ENCODE measurements at regions not wholly inside any gene's neighbourhood (a gene's known extent, or its start where the extent isn't known, plus 50 kb on each side); places are given as distances from the start of the nearest gene placed in this dataset.

DNA sequence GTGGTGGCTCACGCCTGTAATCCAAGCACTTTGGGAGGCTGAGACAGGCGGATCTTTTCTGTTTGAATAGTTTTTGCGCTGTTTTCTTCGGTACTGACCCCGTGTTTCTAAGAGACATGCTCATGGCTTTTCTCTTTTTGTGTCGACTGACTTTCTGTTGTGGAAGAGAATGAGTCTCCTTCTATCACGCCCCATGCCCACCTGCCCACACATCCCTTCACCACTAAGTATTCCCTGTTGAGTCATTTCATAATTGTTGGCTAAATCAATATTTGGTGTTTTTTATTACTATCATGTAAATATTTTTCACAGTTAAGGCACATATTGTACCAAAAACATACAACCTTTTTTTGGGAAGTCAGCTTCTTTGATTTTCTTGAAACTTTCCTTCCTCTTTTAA is 198.8 kb upstream of the TWIST2 start:
- Histone ChIP-seq H2AFZ (ENCODE audit: insufficient read depth, low read length, poor library complexity) (no peak overlapping the region), H3K18ac (ENCODE audit: low read length) (no peak overlapping the region), H3K36me3 (ENCODE audit: control insufficient read depth in 1 of 2, insufficient read depth in 2 of 2, low read length in 2 of 2) (no peaks in the 10 kb centered on the region), H3K4me1 (ENCODE audit: control insufficient read depth in 1 of 2, insufficient read depth in 2 of 2, low read length in 2 of 2) (peaks cover 3 to 9% of the 10 kb centered on the region in 2 experiments), H3K14ac (ENCODE audit: low read length) (no peak overlapping the region), H2BK12ac (ENCODE audit: low read length) (no peak overlapping the region), H3K27ac (ENCODE audit: low read depth, low read length) (no peak overlapping the region), H3K9me3 (ENCODE audit: insufficient read depth, low read depth, low read length) (peaks cover 13% of the 10 kb centered on the region), H2BK5ac (ENCODE audit: low read depth, low read length, poor library complexity) (no peak overlapping the region), H4K91ac (ENCODE audit: low read depth, low read length) (no peak overlapping the region), H3K79me1 (ENCODE audit: low read length) (no peaks in the 10 kb centered on the region), H3K27me3 (ENCODE audit: insufficient read depth, low read length) (no peaks in the 10 kb centered on the region), H3K23ac (ENCODE audit: low read length) (no peak overlapping the region), H2BK120ac (ENCODE audit: insufficient read depth, low read length, poor library complexity) (no peak overlapping the region), H2AK5ac (ENCODE audit: low read length) (no peak overlapping the region), H4K12ac (ENCODE audit: low read depth, low read length) (no peak overlapping the region), H3K4ac (ENCODE audit: low read depth, low read length) (no peak overlapping the region), H3K4me2 (ENCODE audit: low read length) (no peak overlapping the region), H3K4me3 (ENCODE audit: low read depth, low read length) (no peak overlapping the region), H3K9ac (ENCODE audit: low read length) (no peak overlapping the region), H3K79me2 (ENCODE audit: control insufficient read depth, insufficient read depth, low read length, poor library complexity) (no peaks in the 10 kb centered on the region), H4K8ac (ENCODE audit: low read depth, low read length) (no peak overlapping the region)
- no CpG with 5 or more reads among the region's 7 CpGs for WGBS (ENCODE audit: extremely low coverage, insufficient coverage, insufficient read length)
- no peak for DNase-seq

DNA sequence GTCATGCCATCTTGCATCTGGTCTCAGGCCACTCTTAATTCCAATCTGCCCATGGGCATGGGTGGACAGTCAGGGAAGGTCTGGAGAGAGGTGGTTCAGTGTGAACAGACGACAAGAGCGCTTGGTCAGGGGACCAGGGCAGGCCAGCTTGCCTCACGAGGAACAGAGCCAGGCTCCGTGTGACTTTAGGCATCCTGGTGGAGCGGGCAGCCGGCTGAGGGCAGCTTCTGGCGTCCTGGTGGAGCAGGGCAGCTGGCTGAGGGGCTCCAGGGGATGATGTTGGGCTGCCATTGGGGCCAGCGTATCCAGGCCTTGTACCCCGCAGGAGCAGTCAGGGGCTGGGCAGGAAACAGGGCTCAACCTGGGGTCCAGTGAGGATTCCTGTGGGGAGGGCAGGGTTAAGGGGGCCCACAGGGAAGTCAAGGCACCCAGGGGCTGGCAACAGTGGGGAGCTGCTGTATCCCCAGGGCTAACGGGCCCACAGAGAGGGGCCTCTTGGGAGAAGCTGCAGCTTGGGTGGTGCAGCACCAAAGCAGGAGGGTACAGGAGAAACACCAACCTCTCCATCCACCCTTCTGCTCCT is 197.9 kb upstream of the TWIST2 start:
- no peaks in the 10 kb centered on the region for H3K79me2 ChIP-seq (ENCODE audit: control insufficient read depth, insufficient read depth, low read length, poor library complexity)
- peaks cover 13% of the 10 kb centered on the region for H3K9me3 ChIP-seq (ENCODE audit: insufficient read depth, low read depth, low read length)
- no peak for DNase-seq
- no peak overlapping the region for H2BK12ac ChIP-seq (ENCODE audit: low read length)
- no peak overlapping the region for H4K8ac ChIP-seq (ENCODE audit: low read depth, low read length)
- H2BK120ac ChIP-seq (ENCODE audit: insufficient read depth, low read length, poor library complexity) = no peak overlapping the region
- no peak overlapping the region for H2BK5ac ChIP-seq (ENCODE audit: low read depth, low read length, poor library complexity)
- no peak overlapping the region for H3K18ac ChIP-seq (ENCODE audit: low read length)
- H3K4me2 ChIP-seq (ENCODE audit: low read length) = no peak overlapping the region
- peaks cover 3 to 10% of the 10 kb centered on the region in 2 experiments for H3K4me1 ChIP-seq (ENCODE audit: control insufficient read depth in 1 of 2, insufficient read depth in 2 of 2, low read length in 2 of 2)
- H4K91ac ChIP-seq (ENCODE audit: low read depth, low read length) = no peak overlapping the region
- no peaks in the 10 kb centered on the region for H3K36me3 ChIP-seq (ENCODE audit: control insufficient read depth in 1 of 2, insufficient read depth in 2 of 2, low read length in 2 of 2)
- no peaks in the 10 kb centered on the region for H3K27me3 ChIP-seq (ENCODE audit: insufficient read depth, low read length)
- no peak overlapping the region for H4K12ac ChIP-seq (ENCODE audit: low read depth, low read length)
- H2AK5ac ChIP-seq (ENCODE audit: low read length) = no peak overlapping the region
- H3K4me3 ChIP-seq (ENCODE audit: low read depth, low read length) = no peak overlapping the region
- no CpG with 5 or more reads among the region's 10 CpGs for WGBS (ENCODE audit: extremely low coverage, insufficient coverage, insufficient read length)
- no peak overlapping the region for H3K27ac ChIP-seq (ENCODE audit: low read depth, low read length)
- H3K9ac ChIP-seq (ENCODE audit: low read length) = no peak overlapping the region
- H3K23ac ChIP-seq (ENCODE audit: low read length) = no peak overlapping the region
- no peaks in the 10 kb centered on the region for H3K79me1 ChIP-seq (ENCODE audit: low read length)
- H2AFZ ChIP-seq (ENCODE audit: insufficient read depth, low read length, poor library complexity) = no peak overlapping the region
- no peak overlapping the region for H3K14ac ChIP-seq (ENCODE audit: low read length)
- no peak overlapping the region for H3K4ac ChIP-seq (ENCODE audit: low read depth, low read length)

DNA sequence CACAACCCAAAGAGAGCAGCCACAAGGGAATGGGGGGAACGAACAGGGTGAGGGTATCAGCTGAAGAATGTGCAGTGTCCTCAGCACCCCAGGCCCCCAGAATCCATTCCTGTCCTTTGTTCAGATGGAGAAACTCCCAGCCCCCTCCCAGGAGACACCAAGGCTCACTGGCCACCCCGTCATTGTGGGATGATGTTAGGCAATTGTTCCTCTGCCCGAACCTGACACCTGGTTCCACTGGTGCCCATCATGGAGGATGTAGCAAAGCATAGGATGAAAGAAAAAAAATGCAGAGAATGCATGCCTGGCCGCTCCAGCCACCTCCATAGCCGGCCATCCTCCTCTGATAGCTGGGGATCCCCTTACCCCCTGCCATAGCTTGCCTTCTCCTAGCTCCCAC is 197.3 kb upstream of the TWIST2 start:
- no peak overlapping the region for H2AK5ac ChIP-seq (ENCODE audit: low read length)
- H4K12ac ChIP-seq (ENCODE audit: low read depth, low read length) = no peak overlapping the region
- H3K36me3 ChIP-seq (ENCODE audit: control insufficient read depth in 1 of 2, insufficient read depth in 2 of 2, low read length in 2 of 2) = no peaks in the 10 kb centered on the region
- peaks cover 13% of the 10 kb centered on the region for H3K9me3 ChIP-seq (ENCODE audit: insufficient read depth, low read depth, low read length)
- H3K14ac ChIP-seq (ENCODE audit: low read length) = no peak overlapping the region
- no peak overlapping the region for H3K23ac ChIP-seq (ENCODE audit: low read length)
- H2BK12ac ChIP-seq (ENCODE audit: low read length) = no peak overlapping the region
- H2AFZ ChIP-seq (ENCODE audit: insufficient read depth, low read length, poor library complexity) = no peak overlapping the region
- no peaks in the 10 kb centered on the region for H3K79me1 ChIP-seq (ENCODE audit: low read length)
- H3K9ac ChIP-seq (ENCODE audit: low read length) = no peak overlapping the region
- no peak overlapping the region for H3K4me3 ChIP-seq (ENCODE audit: low read depth, low read length)
- no peak overlapping the region for H3K4ac ChIP-seq (ENCODE audit: low read depth, low read length)
- no peak overlapping the region for H4K8ac ChIP-seq (ENCODE audit: low read depth, low read length)
- H3K79me2 ChIP-seq (ENCODE audit: control insufficient read depth, insufficient read depth, low read length, poor library complexity) = no peaks in the 10 kb centered on the region
- H4K91ac ChIP-seq (ENCODE audit: low read depth, low read length) = no peak overlapping the region
- no peak overlapping the region for H3K4me2 ChIP-seq (ENCODE audit: low read length)
- no peak overlapping the region for H3K18ac ChIP-seq (ENCODE audit: low read length)
- H3K27ac ChIP-seq (ENCODE audit: low read depth, low read length) = no peak overlapping the region
- no peak overlapping the region for H2BK120ac ChIP-seq (ENCODE audit: insufficient read depth, low read length, poor library complexity)
- no peak for DNase-seq
- peaks cover 3 to 10% of the 10 kb centered on the region in 2 experiments for H3K4me1 ChIP-seq (ENCODE audit: control insufficient read depth in 1 of 2, insufficient read depth in 2 of 2, low read length in 2 of 2)
- WGBS (ENCODE audit: extremely low coverage, insufficient coverage, insufficient read length) = no CpG with 5 or more reads among the region's 5 CpGs
- H2BK5ac ChIP-seq (ENCODE audit: low read depth, low read length, poor library complexity) = no peak overlapping the region
- H3K27me3 ChIP-seq (ENCODE audit: insufficient read depth, low read length) = no peaks in the 10 kb centered on the region

DNA sequence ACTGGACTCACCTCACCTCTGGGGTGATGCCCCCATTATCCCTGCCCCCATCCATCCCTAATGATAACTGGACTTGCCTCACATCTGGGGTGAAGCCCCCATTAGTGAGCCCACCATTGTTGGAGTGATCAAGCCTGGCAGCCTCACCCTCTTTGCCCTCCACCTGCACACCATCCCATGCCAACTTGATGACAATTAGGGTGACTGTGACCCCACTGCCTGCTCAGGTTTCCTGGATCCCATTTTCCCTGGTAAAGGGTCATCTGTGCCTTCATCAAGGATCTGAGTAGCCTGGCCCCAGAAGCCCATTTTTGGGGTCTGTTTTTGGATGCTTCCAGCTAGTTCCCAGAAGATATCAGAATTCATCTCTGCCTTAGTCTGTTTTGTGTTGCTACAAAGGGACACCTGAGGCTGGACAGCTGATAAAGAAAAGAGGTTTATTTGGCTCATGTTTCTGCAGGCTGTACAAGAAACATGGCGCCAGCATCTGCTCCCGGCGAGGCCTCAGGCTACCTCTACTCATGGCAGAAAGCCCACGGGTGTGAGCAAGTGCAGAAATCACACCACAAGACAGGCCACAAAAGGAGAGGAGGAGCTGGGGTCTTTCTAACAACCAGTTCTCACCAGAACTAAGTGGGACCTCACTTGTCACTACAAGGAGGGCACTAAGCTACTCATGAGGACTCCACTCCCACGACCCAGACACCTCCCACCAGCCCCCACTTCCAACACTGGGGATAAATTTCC is 196.4 kb upstream of the TWIST2 start:
- Histone ChIP-seq H3K23ac (ENCODE audit: low read length) (no peak overlapping the region), H3K36me3 (ENCODE audit: control insufficient read depth in 1 of 2, insufficient read depth in 2 of 2, low read length in 2 of 2) (no peaks in the 10 kb centered on the region), H3K9ac (ENCODE audit: low read length) (no peak overlapping the region), H3K18ac (ENCODE audit: low read length) (no peak overlapping the region), H3K14ac (ENCODE audit: low read length) (no peak overlapping the region), H4K91ac (ENCODE audit: low read depth, low read length) (no peak overlapping the region), H3K4me3 (ENCODE audit: low read depth, low read length) (no peak overlapping the region), H2BK5ac (ENCODE audit: low read depth, low read length, poor library complexity) (no peak overlapping the region), H3K27me3 (ENCODE audit: insufficient read depth, low read length) (no peaks in the 10 kb centered on the region), H3K79me1 (ENCODE audit: low read length) (no peaks in the 10 kb centered on the region), H3K4ac (ENCODE audit: low read depth, low read length) (no peak overlapping the region), H3K79me2 (ENCODE audit: control insufficient read depth, insufficient read depth, low read length, poor library complexity) (no peaks in the 10 kb centered on the region), H3K4me1 (ENCODE audit: control insufficient read depth in 1 of 2, insufficient read depth in 2 of 2, low read length in 2 of 2) (peaks cover 6 to 10% of the 10 kb centered on the region in 2 experiments), H3K27ac (ENCODE audit: low read depth, low read length) (no peak overlapping the region), H4K12ac (ENCODE audit: low read depth, low read length) (no peak overlapping the region), H3K9me3 (ENCODE audit: insufficient read depth, low read depth, low read length) (peaks cover 13% of the 10 kb centered on the region), H4K8ac (ENCODE audit: low read depth, low read length) (no peak overlapping the region), H2BK120ac (ENCODE audit: insufficient read depth, low read length, poor library complexity) (no peak overlapping the region), H3K4me2 (ENCODE audit: low read length) (no peak overlapping the region), H2AFZ (ENCODE audit: insufficient read depth, low read length, poor library complexity) (no peak overlapping the region), H2BK12ac (ENCODE audit: low read length) (no peak overlapping the region), H2AK5ac (ENCODE audit: low read length) (no peak overlapping the region)
- no peak for DNase-seq
- WGBS (ENCODE audit: extremely low coverage, insufficient coverage, insufficient read length) = no CpG with 5 or more reads among the region's 5 CpGs

Measured in trophoblast cell (in vitro differentiated cells and primary cell).